ENCODE measurements at regions not wholly inside any gene's neighbourhood (a gene's known extent, or its start where the extent isn't known, plus 50 kb on each side); places are given as distances from the start of the nearest gene placed in this dataset.
"Not testable (repeated sequence)": the region's sequence is repeated elsewhere in the genome, so short reads cannot be mapped to it uniquely, and the experiment has no call there.

GRCh38 chr1:120232834-120233660 is 56.7 kb upstream of the SEC22B start:
- not testable (repeated sequence) for DNase-seq

GRCh38 chr1:120229835-120230234 is 53.5 kb upstream of the SEC22B start:
- not testable (repeated sequence) for DNase-seq

Data from NCI-H1105 treated with DMSO at 0.1 percent for 48 hours (cell line).